ENCODE measurements at regions not wholly inside any gene's neighbourhood (a gene's known extent, or its start where the extent isn't known, plus 50 kb on each side); places are given as distances from the start of the nearest gene placed in this dataset.

DNA sequence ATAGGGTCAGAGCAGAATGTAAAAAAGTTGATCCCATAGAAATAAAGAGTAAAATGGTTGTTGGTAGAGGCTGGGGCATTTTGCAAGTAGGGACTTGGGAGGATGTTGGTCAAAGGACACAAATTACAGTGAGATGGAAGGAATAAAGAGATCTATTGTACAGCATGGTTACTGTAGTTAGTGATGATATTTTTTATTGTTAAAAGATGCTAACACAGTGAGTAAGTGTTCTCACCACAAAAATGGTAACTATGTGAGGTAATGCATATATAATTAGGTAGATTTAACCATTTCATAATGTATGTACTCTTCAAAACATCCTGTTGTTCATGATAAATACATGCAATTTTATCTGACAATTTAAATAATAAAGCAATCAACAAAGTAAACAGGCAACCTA lies 280.7 kb upstream of the MAGI2 start:
- TF ChIP-seq, protein P1, sequence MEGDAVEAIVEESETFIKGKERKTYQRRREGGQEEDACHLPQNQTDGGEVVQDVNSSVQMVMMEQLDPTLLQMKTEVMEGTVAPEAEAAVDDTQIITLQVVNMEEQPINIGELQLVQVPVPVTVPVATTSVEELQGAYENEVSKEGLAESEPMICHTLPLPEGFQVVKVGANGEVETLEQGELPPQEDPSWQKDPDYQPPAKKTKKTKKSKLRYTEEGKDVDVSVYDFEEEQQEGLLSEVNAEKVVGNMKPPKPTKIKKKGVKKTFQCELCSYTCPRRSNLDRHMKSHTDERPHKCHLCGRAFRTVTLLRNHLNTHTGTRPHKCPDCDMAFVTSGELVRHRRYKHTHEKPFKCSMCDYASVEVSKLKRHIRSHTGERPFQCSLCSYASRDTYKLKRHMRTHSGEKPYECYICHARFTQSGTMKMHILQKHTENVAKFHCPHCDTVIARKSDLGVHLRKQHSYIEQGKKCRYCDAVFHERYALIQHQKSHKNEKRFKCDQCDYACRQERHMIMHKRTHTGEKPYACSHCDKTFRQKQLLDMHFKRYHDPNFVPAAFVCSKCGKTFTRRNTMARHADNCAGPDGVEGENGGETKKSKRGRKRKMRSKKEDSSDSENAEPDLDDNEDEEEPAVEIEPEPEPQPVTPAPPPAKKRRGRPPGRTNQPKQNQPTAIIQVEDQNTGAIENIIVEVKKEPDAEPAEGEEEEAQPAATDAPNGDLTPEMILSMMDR (conservative IDR thresholded peaks at IDR 0.05) = no peak
- H3K27ac ChIP-seq = no peak overlapping the region

DNA sequence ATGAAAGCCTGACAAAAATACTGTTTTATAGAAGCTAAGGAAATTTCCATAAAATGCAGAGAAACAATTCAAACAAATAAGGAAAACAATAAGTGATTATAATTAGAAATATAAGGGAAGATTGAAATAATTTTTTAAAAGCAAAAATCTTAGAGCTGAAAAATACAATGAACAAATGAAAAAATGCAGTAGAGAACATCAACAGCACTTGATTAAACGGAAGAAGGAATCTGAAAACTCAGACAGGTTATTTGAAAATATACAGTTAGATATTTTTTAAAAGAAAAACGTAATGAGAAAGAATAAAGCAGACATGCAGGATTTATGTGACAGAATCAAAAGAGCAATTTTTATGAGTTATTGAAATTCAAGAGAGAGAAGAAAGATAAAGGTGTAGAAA lies 279.1 kb upstream of the MAGI2 start:
- TF ChIP-seq, protein P1 (conservative IDR thresholded peaks at IDR 0.05) = no peak
- H3K27ac ChIP-seq = no peak overlapping the region

DNA sequence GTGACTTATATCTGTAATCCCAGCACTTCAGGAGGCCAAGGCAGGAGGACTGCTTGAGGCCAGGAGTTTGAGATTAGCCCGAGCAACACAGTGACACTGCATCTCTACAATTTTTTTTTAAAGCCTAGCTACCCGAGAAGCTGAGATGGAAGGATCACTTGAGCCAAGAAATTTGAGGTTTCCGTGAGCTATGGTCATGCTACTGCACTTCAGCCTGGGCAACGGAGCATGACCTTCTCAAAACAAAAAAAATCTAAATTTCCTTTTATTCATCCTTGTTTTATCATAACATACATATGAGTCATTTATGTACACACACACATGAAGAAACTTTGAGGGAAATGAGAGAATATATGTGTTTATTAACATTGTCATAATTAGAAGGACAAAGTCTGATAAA lies 277.5 kb upstream of the MAGI2 start:
- TF ChIP-seq, protein P1 (conservative IDR thresholded peaks at IDR 0.05) = no peak
- no peak overlapping the region for H3K27ac ChIP-seq

DNA sequence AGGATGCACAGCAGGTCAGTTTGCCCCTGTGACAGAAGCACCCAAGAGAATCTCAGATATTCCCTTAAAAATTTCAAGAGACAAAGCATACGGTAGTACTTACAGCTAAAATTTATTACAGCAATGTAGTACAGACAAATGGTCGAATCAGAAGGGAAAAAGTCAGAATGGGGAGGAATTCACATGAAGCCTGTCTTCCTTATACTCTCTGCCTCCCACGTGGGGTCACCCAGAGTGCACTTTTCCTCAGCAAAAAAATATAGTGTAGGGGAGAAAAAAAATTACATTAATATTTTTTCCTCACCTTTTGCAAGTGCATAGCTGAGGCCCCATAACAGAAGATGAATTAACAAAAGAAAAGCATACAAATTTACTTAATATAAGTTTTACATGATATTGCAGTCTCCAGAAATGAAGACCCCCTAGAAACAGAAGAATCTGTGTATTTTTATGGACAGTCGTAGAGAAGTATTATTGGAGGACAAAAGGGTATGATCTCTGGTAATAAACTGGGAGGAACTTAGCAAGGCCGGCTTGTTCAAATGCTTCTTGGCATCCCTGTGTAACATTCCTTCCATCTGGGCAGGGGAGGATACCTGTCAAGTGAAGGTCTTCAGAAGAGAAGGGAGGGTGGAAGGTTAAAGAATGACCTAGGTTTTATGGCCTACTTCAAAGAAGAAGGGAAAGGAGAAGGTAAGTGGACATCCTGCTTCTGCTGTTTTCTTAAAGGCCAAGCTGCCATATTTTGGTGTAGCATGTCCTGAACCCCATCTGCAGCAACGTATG lies 270.6 kb upstream of the MAGI2 start:
- TF ChIP-seq, protein P1 (conservative IDR thresholded peaks at IDR 0.05) = no peak
- no peak overlapping the region for H3K27ac ChIP-seq

DNA sequence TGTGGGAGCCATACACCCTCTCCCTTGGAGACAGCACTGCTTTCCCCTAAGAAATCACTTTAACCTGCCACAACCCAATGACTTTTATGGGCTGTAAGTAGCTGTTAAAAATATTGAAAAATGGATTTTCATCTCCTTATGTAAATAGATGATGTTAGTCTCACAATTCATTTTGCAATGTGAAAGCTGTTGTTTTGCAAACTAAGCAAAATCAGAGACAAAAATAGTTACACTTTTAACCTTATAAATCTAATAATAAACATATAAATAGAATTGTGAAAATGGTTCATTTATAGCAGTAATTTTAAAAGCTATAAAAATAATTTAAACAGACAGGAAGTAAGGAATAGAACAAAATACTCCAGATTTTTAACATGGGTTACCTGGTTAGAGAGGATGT lies 268.8 kb upstream of the MAGI2 start:
- H3K27ac ChIP-seq = no peak overlapping the region
- TF ChIP-seq, protein P1 (conservative IDR thresholded peaks at IDR 0.05) = no peak

DNA sequence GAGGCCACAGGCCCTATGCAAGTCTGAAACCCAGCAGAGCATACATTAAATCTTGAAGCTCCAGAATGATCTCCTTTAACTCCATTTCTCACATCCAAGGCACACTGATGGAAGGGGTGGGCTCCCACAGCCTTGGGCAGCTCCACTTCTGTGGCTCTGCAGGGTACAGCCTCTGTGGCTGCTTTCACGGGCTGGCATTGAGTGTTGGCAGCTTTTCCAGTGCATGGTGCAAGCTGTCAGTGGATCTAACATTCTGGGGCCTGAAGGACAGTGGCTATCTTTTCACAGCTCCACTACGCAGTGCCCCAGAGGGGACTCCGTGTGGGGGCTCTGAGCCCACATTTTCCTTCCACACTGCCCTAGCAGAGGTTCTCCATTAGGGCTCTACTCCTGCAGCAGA lies 265.7 kb upstream of the MAGI2 start:
- H3K27ac ChIP-seq = no peak overlapping the region
- TF ChIP-seq, protein P1 (conservative IDR thresholded peaks at IDR 0.05) = no peak

DNA sequence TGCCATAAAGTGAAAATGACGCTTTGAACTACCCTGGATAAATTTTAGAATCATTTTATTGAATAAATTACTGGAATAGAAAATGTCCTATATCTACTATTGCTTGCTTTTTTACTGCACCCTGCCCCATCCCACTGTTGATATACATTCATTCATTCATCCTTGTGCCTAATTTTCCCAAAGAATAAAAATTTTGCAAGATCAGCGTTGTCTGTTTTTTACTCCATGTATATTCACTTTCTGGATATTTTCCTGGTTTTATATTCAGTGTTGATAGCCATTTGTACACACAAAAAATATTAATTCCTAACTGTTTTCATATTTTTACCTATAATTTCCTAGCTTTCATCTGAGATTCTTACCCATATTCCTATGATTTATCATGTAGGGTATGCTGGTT lies 262.9 kb upstream of the MAGI2 start:
- TF ChIP-seq, protein P1 (conservative IDR thresholded peaks at IDR 0.05) = no peak
- no peak overlapping the region for H3K27ac ChIP-seq
